Caco-2 (cell line): ENCODE measurements at regions not wholly inside any gene's neighbourhood (a gene's known extent, or its start where the extent isn't known, plus 50 kb on each side); places are given as distances from the start of the nearest gene placed in this dataset.

Experiments
- BruUV-seq: library from RNA; stranded (reverse); fragments of 400-500 nt; replicated peaks from 2 replicates; lab custom pipeline; 2021; lab: Mats Ljungman, UMichigan
- CTCF ChIA-PET: fragments of 300-600 bp; sonication (Branson Sonifier 250); formaldehyde crosslinking; loops from one replicate; lab custom pipeline; 2022; ENCODE audit warnings: antibody characterized with exemption; lab: Charles Lee
- POLR2A ChIA-PET: fragments of 300-600 bp; sonication (Branson Sonifier 250); formaldehyde crosslinking; loops from one replicate; lab custom pipeline; 2022; ENCODE audit warnings: antibody characterized with exemption; lab: Charles Lee
- DNase-seq, 2 experiments: peaks; one replicate each; pipeline versions ENCODE4 v3.0.0 to v3.0.0-alpha.2; 2020 to 2022
- H3K27me3 ChIP-seq: replicated peaks from 2 replicates; pipeline ENCODE4 v1.6.0; 2011; ENCODE audit warnings: low read length; ENCODE audit not compliant: control insufficient read depth, insufficient read depth
- H3K36me3 ChIP-seq: 2 replicates; pipeline ENCODE4 v1.5.1; 2011; ENCODE audit warnings: low read length; ENCODE audit not compliant: control insufficient read depth, insufficient read depth
- H3K4me1 ChIP-seq: fragments of 250-450 bp; sonication (Bioruptor Pico); 2 replicates; pipeline ENCODE4 v1.5.1; 2020; ENCODE audit warnings: mild to moderate bottlenecking
- H3K4me3 ChIP-seq: 2 replicates; pipeline ENCODE4 v1.5.1; 2011; ENCODE audit warnings: low read depth, mild to moderate bottlenecking, control low read depth, low read length
- H3K9me3 ChIP-seq: fragments of 250-450 bp; sonication (Bioruptor Pico); 2 replicates; pipeline ENCODE4 v1.5.1; 2020; ENCODE audit warnings: mild to moderate bottlenecking, moderate library complexity
- H3K27ac Mint-ChIP-seq: one replicate; pipeline ENCODE4 v1.8.0; 2022; ENCODE audit warnings: mixed read lengths; ENCODE audit not compliant: unreplicated experiment
- H3K27me3 Mint-ChIP-seq: one replicate; pipeline ENCODE4 v1.8.0; 2022; ENCODE audit warnings: mixed read lengths; ENCODE audit not compliant: insufficient read depth, unreplicated experiment
- H3K36me3 Mint-ChIP-seq: one replicate; pipeline ENCODE4 v1.8.0; 2022; ENCODE audit warnings: mild to moderate bottlenecking, mixed read lengths; ENCODE audit not compliant: insufficient read depth, unreplicated experiment
- H3K4me1 Mint-ChIP-seq: one replicate; pipeline ENCODE4 v1.8.0; 2022; ENCODE audit warnings: low read depth, mixed read lengths; ENCODE audit not compliant: unreplicated experiment
- H3K4me3 Mint-ChIP-seq: one replicate; pipeline ENCODE4 v1.8.0; 2022; ENCODE audit warnings: mild to moderate bottlenecking, moderate library complexity, mixed read lengths; ENCODE audit not compliant: unreplicated experiment
- H3K9me3 Mint-ChIP-seq: one replicate; pipeline ENCODE4 v1.8.0; 2022; ENCODE audit warnings: mixed read lengths; ENCODE audit not compliant: unreplicated experiment
- CTCF ChIP-seq, 2 experiments: fragments of 200-600 bp in 1 of 2; IDR thresholded peaks; 1 replicate in 1 of 2; 2 replicates in 1 of 2; pipeline versions ENCODE4 v1.5.1 to v1.8.0; 2011 to 2022; ENCODE audit warnings: antibody characterized with exemption in 1 of 2, control low read depth in 1 of 2, inconsistent platforms in 1 of 2, low read depth in 1 of 2, low read length in 1 of 2, mild to moderate bottlenecking in 1 of 2, moderate library complexity in 1 of 2; ENCODE audit not compliant: insufficient read depth in 1 of 2, severe bottlenecking in 1 of 2, unreplicated experiment in 1 of 2
- intact Hi-C: fragments of 100-400 bp; cut with micrococcal nuclease; formaldehyde crosslinking; loops from one replicate; pipeline ENCODE4 v1.10.0; 2022; ENCODE audit not compliant: unreplicated experiment

GRCh38 chr2:13791019-13791547 lies 841.4 kb upstream of the LRATD1 start:
- POLR2A ChIA-PET, result no interaction called here

GRCh38 chr2:13806539-13806938 lies 826.0 kb upstream of the LRATD1 start:
- CTCF ChIA-PET, result no interaction called here
- Mint-ChIP-seq H3K27ac (no peak overlapping the region), H3K9me3 (peaks cover 10% of the 10 kb centered on the region), H3K4me1 (no peaks in the 10 kb centered on the region), H3K4me3 (no peak overlapping the region), H3K27me3 (no peaks in the 10 kb centered on the region), H3K36me3 (no peaks in the 10 kb centered on the region)
- POLR2A ChIA-PET, result no interaction called here
- BruUV-seq, result no TSS peak
- intact Hi-C loops, result no loop called here
- Histone ChIP-seq H3K9me3 (no peaks in the 10 kb centered on the region), H3K4me1 (no peaks in the 10 kb centered on the region), H3K27me3 (no peaks in the 10 kb centered on the region), H3K4me3 (no peak overlapping the region), H3K36me3 (no peaks in the 10 kb centered on the region)
- TF ChIP-seq CTCF (IDR thresholded peaks at IDR 0.05; ENCODE audit: insufficient read depth in 1 of 2, low read depth in 1 of 2, low read length in 1 of 2, severe bottlenecking in 1 of 2, unreplicated experiment in 1 of 2), result no peak
- DNase-seq, result no peak

More at GRCh38 chr2:13791019-13791547, 841.4 kb upstream of the LRATD1 start:
- intact Hi-C loops, result no loop called here
- no peak overlapping the region for H3K4me3 ChIP-seq
- H3K9me3 Mint-ChIP-seq, result no peaks in the 10 kb centered on the region
- H3K4me1 Mint-ChIP-seq, result no peaks in the 10 kb centered on the region
- CTCF ChIA-PET, result no interaction called here
- no peaks in the 10 kb centered on the region for H3K36me3 ChIP-seq
- DNase-seq, result no peak
- no peaks in the 10 kb centered on the region for H3K9me3 ChIP-seq
- H3K27me3 ChIP-seq, result no peaks in the 10 kb centered on the region
- no peaks in the 10 kb centered on the region for H3K4me1 ChIP-seq
- BruUV-seq, result no TSS peak
- no peak overlapping the region for H3K4me3 Mint-ChIP-seq
- H3K27me3 Mint-ChIP-seq, result no peaks in the 10 kb centered on the region
- TF ChIP-seq CTCF (IDR thresholded peaks at IDR 0.05; ENCODE audit: insufficient read depth in 1 of 2, low read depth in 1 of 2, low read length in 1 of 2, severe bottlenecking in 1 of 2, unreplicated experiment in 1 of 2), result no peak
- H3K27ac Mint-ChIP-seq, result no peak overlapping the region
- H3K36me3 Mint-ChIP-seq, result no peaks in the 10 kb centered on the region

GRCh38 chr2:13813236-13813635 lies 819.3 kb upstream of the LRATD1 start:
- no TSS peak for BruUV-seq

More at GRCh38 chr2:13813236-13813635, 819.3 kb upstream of the LRATD1 start:
- Histone ChIP-seq H3K4me3 (no peak overlapping the region), H3K27me3 (no peaks in the 10 kb centered on the region), H3K4me1 (no peaks in the 10 kb centered on the region), H3K9me3 (no peaks in the 10 kb centered on the region), H3K36me3 (no peaks in the 10 kb centered on the region)
- intact Hi-C loops, result no loop called here
- H3K9me3 Mint-ChIP-seq, result no peaks in the 10 kb centered on the region
- H3K4me3 Mint-ChIP-seq, result no peak overlapping the region
- ChIA-PET CTCF (no interaction called here), POLR2A (no interaction called here)
- H3K27ac Mint-ChIP-seq, result no peak overlapping the region
- no peaks in the 10 kb centered on the region for H3K4me1 Mint-ChIP-seq
- H3K36me3 Mint-ChIP-seq, result no peaks in the 10 kb centered on the region
- no peak for DNase-seq
- H3K27me3 Mint-ChIP-seq, result no peaks in the 10 kb centered on the region
- TF ChIP-seq CTCF (IDR thresholded peaks at IDR 0.05; ENCODE audit: insufficient read depth in 1 of 2, low read depth in 1 of 2, low read length in 1 of 2, severe bottlenecking in 1 of 2, unreplicated experiment in 1 of 2), result no peak
